Stimulated activated CD4-positive, alpha-beta T cell treated with anti-CD3 and anti-CD28 coated beads, Interleukin-4, amount 100 ng/mL, for 48 hours (primary cell): ENCODE measurements at regions not wholly inside any gene's neighbourhood (a gene's known extent, or its start where the extent isn't known, plus 50 kb on each side); places are given as distances from the start of the nearest gene placed in this dataset.

Experiments used
- DNase-seq, 2 donors: peaks; one replicate each; pipeline ENCODE4 v3.0.0-alpha.2; 2020; ENCODE audit warnings: low read depth in 2 of 2

DNA sequence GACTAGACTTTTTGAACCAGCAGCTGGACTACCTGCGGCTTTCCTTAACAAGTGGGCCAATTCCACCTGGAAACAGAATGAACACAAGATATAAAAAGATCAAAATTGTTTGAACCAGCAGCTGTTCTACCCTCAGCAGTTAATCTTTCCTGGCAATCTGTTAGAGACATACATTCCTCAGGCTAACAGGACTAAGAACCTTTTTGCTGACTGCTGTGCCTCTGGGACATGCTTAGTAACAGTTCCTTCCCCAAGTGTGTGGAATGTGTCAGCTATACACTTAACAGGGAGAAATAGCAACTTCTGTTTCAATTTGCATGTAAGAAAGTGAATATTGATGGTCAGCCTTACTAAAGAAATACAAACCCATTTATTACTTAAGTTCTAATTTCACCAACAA lies 554.4 kb downstream of the ARAP2 start:
- DNase-seq = no peak

DNA sequence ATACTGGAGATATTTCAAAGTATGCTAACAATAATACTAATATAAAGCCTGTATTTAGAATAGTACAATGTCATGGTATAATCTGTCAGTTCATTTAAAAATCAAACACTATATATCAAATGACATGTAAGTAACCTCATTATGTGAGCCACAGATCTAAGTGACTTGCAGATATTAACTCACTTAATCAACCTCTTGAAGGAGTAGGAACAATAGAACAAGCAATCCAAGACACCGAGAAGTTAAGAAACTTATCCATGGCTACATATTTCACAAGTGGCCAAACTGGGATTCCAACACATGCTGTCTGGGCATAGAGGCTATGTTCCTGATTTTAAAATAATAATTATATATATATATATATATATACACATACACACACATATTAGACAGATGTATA lies 554.0 kb downstream of the ARAP2 start:
- no peak for DNase-seq

DNA sequence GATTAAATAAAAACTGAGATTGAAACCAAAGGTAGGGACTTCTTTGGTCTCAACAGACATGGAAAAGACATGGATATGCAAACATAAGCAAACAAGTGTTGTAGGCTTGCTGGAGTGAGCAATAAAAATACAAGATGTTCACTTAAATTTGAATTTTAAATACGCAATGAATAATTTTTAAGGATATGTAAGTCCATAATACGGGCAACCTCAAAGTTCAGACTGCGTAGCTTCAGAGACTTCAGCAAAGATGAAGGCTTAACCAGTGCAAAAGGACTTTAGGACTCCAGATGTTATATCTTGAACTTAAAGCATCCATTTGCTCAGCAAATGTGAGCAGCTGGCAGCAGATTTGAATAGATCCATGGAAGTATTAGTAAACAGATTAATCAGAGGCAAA lies 549.3 kb downstream of the ARAP2 start:
- no peak for DNase-seq

DNA sequence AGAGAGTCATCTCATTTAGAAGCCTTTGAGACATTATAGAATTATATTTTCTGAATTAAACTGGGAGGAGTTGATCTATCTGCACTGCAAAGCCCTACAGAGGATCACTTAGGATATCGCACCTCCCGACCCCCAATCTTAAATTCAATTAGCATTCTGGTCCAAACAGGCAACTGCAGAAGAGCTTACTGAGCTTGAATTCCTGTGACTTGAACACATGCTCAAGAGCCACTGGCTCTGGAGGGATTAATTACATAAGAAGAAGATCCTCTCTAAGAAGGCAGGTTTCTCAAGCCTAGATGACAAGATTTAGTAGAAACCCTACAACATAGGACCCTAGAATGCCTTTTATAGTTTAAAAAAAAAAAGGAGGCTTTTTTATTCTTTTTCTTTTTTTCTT lies 548.9 kb downstream of the ARAP2 start:
- DNase-seq = no peak

DNA sequence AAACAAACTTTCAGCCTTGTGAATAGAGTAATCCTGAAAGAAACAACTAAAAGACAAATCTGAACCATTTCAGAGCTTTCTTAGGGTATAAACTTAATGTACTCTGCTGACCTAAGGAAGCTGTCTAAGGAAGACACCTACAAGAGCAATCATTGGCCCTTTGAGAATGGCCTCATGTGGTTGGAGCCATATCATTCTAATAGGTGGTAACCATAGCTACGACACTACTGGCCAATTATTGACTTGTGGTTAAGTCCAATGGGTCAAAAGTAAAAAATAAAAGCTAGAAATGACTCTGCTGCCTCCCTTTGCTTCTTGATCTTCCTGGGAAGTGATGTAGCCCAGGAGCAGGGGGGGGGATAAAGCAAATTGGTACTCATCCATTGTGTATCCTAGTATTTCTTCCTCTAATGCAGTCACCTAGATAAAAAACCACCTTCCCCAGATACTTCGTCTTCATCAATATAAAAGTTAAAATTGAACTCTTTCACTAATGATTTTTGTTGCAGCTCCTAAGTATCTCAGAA lies 547.0 kb downstream of the ARAP2 start:
- no peak for DNase-seq

DNA sequence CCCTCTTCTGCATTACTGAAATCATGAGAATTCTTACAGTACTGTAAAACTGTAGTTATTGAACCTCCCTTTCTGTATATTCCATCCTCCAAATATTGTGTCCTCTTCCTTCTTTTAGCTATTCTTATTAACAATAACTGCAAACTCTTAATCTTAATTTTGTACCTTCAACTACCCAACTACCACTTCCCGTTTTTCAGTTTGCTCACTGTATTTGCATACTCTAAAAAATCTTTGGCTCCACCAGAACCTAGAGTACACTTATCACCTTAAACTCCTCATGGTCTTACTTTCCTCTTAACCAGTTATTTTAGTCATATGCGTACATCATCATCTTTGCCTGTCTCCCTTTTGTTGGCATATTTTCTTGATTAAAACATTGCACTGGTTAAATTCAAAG lies 543.7 kb downstream of the ARAP2 start:
- no peak for DNase-seq

DNA sequence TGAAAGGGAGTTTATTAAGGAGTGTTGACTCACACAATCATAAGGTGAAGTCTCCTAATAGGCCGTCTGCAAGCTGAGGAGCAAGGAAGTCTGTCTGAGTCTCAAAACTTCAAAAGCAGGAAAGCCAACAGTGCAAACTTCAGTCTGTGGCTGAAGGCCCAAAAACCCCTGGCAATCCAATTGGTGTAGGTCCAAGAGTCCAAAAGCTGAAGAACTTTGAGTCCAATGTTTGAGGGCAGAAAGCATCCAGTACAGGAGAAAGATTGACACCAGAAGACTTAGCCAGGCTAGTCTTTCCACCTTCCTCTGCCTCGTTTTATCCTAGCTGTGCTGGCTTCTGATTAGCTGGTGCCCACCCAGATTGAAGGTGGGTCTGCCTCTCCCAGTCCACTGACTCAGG lies 535.2 kb downstream of the ARAP2 start:
- no peak for DNase-seq

DNA sequence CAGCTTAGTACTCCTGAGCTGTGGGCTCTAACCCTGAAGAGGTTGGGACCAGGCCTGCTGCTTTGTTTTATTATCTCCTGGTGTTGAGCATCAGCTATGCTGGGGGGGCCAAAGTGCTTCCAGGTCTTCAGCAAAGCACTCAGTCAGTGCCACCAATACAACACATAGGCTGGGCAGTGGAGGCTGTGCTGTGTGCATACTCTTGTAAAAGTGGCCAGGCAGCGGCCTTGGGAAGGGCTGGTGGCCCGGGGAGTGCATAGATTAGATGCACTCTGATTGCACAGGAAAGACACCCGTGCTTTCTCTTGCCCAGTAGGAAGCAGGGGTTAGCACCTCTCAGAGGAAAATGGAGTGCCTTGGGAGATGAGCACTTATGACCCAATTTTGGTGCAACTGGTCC lies 534.0 kb downstream of the ARAP2 start:
- no peak for DNase-seq

DNA sequence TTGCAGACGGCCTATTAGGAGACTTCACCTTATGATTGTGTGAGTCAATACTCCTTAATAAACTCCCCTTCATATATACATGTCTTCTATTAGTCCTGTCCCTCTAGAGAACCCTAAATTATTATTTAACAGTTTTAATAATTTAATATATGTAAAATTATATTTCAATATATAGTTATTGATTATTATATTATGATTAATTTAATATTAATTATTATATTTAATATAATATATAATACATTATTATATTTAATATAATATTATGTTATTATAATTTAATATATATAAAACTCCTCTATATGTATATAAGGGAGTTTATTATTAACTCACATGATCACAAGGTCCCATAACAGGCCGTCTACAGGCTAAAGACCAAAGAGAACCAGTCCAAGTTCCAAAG lies 533.2 kb downstream of the ARAP2 start:
- DNase-seq = no peak

DNA sequence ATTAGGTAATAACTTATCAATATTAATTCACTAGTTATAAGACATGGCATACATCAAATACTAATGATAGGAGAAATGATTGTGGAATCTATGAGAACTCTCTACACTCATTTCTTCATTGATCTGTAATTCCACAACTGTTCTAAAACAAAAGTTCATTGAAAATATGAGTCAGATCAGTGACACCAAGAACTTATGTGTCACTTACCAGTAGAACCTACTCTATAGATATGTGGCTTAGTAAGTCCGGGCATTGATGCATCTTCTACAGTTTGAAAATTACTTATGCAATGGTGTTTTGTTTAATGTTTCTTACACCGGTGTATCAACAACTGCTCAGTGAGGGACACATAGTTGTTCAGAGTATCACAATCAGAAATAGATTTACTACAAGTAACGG lies 520.3 kb downstream of the ARAP2 start:
- DNase-seq = no peak

DNA sequence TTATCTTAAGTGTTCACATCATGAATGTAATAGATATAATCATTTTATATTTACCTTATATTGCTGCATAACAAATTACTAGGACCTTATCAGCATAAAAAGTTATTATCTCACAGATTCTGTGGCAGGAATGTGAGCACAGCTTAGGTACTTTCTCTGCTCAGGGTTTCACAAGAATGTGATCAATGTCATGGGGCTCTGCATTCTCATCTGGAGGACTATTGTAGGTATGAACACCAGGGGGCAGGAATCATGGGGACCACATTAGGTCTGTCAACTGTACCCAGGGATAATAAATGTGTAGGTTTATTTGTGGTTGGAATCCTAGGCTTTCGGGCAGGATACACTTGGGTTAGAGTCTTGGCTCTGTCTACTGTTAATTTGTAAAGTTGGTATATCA lies 519.2 kb downstream of the ARAP2 start:
- DNase-seq = no peak

DNA sequence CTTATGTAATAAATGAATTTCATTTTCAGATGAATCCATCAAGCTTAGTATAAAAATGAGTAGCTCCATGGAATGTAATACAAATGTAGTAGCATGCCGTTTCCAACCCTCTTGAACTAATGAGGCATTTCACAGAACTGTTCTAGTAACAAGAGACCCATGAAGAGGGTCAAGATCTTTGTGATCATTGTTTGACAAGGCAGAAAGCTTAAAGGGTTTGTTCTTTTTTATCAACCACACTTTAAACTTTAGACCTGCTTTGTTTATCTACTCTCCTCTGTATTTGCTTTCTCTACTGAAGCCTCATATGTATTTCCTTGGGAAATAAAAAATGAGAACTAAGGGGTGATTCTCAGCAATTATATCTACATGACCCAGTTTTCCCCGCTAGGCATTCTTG lies 513.9 kb downstream of the ARAP2 start:
- DNase-seq = no peak

DNA sequence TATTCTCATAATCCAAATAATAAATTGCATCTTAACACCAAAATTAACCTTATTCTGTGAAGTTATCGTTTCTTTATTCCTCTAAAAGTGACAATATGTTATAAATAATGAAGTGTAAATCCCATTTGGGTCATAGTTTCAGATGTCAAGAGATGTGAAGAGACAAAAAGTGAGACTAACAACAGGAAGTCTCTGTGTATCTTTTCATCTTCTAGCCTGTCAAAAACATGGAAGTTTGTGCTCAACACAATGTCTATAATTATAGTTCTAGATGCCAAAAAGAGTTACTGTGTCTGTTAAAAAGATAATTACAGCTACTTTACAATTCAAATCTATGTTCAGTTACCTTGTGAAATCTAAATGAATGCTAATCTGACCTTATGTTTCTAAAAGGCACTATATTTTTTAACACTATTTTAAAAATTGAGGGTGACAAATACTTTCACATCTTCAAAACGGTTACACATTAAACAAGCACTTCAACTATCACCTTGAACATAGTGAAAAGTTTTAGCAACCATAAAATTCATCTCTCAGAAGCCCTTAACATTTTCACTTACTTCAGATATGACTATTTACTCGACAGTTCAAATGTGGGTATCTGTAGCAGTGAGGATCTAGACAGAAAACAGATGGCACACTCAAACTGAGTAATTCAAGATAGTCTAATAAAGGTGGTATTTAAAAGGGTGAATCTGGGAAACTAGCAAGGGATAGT lies 509.8 kb downstream of the ARAP2 start:
- no peak for DNase-seq

DNA sequence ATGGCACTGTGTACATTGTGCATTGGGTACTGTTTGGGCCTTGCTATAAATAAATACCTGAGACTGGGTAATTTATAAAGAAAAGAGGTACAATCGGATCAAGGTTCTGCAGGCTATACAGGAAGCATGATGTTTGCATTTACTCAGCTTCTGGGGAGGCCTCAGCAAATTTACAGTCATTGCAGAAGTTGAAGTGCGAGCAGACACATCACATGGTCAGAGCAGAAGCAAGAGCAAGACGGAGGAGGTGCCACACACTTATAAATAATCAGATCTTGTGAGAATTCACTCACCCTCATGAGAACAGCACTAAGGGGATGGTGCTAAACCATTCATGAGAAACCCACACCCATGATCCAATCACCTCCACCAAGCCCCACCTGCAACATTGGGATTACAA lies 505.0 kb downstream of the ARAP2 start:
- no peak for DNase-seq

DNA sequence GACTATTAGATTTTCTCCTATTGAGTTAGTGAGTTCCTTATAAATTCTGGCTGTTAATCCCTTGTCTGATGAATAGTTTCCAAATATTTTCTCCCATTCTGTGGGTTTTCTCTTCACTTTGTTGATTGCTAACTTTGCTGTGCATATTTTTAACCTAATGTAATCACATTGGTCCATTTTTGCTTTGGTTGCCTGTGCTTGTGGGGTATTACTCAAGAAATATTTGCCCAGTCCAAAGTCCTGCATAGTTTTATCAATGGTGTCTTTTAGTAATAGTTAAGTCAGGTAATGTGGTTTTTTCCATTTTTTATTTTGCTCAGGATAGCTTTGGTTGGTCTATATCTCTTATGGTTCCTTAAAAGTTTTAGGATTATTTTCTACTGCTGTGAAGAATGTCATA lies 490.3 kb downstream of the ARAP2 start:
- no peak for DNase-seq

DNA sequence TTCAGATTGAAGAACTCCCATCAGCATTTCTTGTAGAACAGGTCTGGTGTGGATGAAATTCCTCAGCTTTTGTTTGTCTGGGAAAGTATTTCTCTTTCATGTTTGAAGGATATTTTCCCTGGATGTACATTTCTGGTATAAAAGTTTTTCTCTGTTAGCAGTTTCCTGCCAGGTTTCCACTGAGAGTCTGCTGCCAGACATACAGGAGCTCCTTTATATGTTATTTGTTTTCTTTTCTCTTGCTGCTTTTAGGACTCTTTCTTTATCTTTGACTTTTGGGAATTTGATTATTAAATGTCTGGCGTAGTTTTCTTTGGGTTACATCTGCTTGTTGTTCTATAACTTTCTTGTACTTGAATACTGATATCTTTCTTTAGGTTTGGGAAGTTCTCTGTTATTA lies 486.5 kb downstream of the ARAP2 start:
- no peak for DNase-seq

DNA sequence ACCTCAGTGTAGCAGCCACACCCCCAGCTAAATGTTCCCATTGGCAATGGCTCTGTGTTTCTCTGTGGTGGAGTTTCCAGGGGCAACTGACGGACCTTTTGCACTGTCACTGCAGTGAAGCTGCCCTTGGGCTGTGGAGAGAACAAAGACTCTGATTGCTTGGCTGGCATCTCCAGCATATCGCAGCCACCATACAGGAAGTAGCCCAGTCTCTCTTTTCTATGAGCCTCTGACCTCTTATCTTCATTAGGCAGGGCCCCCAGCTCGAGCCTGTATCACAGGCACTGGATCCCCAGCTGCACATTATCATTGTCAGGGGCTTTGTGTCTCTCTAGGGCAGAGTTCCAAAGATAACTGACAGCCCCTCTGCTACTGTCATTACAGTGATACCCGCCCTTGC lies 483.5 kb downstream of the ARAP2 start:
- DNase-seq = no peak

DNA sequence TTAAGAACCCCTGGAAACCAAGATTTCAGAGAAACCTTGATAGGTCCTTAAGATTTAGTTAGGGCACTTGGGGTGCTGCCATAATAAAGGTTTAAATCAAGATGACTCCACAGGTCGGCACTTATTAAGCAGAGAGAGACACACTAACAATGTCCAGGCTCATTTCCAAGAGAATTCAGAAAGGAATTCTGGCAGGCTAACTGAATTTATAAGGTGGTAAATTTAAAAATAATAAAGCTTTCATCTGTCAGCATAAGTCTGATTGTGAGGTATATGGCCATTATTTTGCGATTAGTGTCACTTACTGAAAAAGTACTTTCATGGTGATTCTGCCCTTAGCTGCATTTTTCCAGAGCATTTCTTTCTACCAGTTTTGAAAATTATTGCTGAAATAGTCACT lies 472.7 kb downstream of the ARAP2 start:
- no peak for DNase-seq

DNA sequence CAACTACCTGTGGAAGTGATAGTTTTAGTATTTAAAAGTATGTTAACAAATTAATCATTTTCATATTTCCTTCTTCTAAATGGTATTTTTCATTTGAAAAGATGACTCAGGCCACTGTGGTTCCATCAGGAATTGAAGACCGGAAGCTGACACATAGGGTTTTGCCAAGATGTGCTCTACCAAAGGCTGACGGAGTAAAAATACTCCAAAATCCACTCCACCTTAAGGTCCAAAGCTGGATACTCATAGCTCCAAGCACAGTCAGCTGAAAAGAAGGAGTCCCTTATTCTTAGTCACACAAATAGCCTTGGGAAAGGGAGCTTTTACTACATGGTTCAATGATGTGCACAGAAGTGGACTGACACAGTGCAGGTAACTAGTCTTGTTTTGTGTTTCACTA lies 472.0 kb downstream of the ARAP2 start:
- no peak for DNase-seq

DNA sequence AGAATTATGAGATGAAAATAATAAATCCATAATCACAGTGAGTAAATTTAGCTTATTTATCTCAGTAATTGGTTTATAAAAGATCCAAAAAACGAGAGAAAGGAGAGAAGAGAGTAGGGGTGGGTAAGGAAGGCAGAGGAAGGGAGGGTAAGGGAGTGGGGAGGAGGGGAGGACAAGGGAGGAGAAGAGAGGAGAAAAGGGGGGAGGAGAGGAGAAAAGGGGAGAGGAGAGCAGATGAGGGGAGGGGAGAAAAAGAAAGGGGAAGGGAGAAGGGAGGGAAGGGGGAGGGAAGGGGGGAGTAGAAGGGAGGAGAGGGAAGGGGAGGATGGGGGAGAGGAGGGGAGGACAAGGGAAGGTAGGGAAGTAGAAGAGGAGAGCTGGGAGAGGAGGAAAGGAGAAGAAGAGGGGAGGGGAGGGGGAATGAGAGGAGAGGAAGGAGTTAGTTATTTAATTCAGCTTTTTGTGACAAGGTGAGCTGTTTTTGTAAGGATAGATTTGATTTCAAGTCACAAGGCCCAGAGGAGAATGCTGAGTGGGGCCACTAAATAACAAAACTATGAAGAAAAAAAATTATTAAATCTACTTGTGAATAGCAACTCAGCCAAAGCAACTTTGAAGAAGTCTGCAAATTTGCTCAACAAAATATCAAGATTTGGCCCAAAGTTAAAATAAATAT lies 454.3 kb downstream of the ARAP2 start:
- DNase-seq = no peak

DNA sequence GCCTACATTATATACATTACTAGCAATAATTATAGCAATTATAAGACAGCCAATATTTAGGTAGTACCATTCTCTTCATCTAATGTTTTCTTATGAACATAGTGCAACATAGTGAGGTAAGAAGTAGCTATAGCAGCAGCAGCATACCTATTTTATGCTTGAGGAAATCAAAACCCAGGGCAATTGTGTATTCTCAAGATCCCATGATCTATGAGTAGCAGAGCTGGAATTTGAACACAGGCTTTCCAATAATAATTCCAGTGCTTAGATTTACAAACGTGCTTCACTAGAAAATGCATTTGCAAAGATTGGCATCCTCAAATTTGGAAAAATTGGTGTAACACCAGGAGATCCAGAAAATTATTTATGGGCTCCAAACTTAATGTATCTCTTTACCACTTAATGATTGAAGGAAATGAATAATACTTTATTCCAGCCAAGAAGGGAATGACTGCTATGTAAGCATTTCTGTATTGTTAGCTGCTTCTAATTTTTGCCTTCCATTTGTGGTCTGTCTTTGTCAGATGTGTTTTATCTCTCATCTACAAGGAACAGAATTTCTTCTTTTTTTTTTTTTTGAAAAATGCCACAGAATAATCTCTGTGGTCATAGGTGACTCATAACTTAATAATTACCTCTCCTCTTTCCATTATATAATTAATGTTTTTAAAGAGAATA lies 451.1 kb downstream of the ARAP2 start:
- no peak for DNase-seq

DNA sequence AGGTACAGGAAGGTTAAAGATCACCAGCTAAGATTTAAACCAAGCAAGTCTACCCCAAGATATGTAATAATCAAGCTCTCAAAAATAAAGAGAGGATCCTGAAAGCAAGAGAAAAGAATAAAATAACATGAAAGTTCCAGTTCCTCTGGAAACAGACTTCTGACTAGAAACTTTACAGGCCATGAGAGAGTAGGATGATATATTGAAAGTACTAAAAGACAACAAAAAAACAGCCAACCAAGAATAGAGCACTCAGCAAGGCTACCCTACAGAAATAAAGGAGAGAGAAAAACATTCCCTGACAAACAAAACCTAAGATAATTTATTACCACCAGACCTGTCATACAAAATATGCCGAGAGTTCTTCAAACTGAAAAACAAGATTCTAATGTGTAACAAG lies 450.5 kb downstream of the ARAP2 start:
- DNase-seq = no peak

DNA sequence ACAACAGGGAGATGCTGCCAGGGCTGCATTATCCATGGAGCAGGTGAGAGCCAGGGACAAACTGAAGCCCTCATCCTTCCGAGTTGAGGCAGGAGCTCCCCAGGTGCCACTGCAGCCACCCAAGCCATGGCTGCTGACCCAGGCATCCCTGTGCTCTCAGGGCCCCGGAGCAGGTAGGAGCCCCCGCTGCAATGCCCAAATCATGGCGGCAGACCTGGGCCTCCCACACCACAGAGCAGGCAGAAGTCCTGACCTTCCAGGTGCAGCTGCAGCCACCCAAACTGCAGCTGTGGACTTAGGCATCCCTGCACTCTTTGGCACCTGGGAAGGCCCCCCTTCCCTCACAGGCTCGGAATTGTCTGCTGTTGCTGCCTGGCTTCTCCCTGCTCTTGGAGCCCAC lies 443.6 kb downstream of the ARAP2 start:
- DNase-seq = no peak
